ENCODE measurements at regions not wholly inside any gene's neighbourhood (a gene's known extent, or its start where the extent isn't known, plus 50 kb on each side); places are given as distances from the start of the nearest gene placed in this dataset.

DNA sequence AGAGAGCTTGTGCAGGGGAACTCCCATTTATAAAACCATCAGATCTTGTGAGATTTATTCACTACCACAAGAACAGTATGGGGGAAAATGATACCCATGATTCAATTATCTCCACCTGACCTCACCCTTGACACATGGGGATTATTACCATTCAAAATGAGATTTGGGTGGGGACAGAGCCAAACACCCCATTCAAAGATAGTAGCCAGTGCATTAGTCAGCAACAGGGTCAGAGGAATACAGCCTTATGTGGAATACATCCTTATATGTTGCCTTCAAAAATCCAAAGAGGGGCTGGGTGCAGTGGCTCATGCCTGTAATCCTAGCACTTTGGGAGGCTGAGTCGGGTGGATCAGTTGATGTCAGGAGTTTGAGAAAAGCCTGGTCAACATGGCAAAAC lies 563.2 kb downstream of the CCDC171 start:
- TF ChIP-seq, protein P1, sequence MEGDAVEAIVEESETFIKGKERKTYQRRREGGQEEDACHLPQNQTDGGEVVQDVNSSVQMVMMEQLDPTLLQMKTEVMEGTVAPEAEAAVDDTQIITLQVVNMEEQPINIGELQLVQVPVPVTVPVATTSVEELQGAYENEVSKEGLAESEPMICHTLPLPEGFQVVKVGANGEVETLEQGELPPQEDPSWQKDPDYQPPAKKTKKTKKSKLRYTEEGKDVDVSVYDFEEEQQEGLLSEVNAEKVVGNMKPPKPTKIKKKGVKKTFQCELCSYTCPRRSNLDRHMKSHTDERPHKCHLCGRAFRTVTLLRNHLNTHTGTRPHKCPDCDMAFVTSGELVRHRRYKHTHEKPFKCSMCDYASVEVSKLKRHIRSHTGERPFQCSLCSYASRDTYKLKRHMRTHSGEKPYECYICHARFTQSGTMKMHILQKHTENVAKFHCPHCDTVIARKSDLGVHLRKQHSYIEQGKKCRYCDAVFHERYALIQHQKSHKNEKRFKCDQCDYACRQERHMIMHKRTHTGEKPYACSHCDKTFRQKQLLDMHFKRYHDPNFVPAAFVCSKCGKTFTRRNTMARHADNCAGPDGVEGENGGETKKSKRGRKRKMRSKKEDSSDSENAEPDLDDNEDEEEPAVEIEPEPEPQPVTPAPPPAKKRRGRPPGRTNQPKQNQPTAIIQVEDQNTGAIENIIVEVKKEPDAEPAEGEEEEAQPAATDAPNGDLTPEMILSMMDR (IDR thresholded peaks at IDR 0.05) = no peak
- intact Hi-C loops (cut with DNase I, micrococcal nuclease) = no loop called here
- no peak for ATAC-seq
- H3K36me3 ChIP-seq (ENCODE audit: low read depth) = no peaks in the 10 kb centered on the region
- no peaks in the 10 kb centered on the region for H3K9me3 ChIP-seq
- no peak for DNase-seq
- no peaks in the 10 kb centered on the region for H3K4me1 ChIP-seq (ENCODE audit: low read depth)
- H3K4me3 ChIP-seq = no peak overlapping the region

DNA sequence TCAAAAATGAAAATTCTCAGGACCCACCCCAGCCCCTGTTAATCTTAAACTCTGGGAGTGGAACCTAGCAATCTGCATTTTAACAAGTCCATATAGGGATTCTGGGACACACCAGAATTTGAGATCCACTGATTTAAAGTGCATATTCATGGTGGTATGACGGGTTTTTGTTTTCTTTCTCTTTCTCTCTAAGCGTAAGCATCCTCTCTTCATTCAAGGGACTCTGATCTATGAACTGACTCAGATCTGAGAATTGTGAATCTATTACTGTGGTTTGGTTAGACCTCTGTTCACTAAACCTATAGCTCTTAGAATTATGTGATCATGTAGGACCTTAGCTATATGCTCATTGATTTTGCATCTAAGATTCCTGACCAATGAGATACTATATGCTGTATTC lies 565.2 kb downstream of the CCDC171 start:
- intact Hi-C loops (cut with DNase I, micrococcal nuclease) = no loop called here
- ATAC-seq = no peak
- Histone ChIP-seq H3K36me3 (ENCODE audit: low read depth) (no peaks in the 10 kb centered on the region), H3K4me3 (no peak overlapping the region), H3K4me1 (ENCODE audit: low read depth) (no peaks in the 10 kb centered on the region), H3K9me3 (no peaks in the 10 kb centered on the region)
- DNase-seq = no peak
- TF ChIP-seq, protein P1 (IDR thresholded peaks at IDR 0.05) = no peak

DNA sequence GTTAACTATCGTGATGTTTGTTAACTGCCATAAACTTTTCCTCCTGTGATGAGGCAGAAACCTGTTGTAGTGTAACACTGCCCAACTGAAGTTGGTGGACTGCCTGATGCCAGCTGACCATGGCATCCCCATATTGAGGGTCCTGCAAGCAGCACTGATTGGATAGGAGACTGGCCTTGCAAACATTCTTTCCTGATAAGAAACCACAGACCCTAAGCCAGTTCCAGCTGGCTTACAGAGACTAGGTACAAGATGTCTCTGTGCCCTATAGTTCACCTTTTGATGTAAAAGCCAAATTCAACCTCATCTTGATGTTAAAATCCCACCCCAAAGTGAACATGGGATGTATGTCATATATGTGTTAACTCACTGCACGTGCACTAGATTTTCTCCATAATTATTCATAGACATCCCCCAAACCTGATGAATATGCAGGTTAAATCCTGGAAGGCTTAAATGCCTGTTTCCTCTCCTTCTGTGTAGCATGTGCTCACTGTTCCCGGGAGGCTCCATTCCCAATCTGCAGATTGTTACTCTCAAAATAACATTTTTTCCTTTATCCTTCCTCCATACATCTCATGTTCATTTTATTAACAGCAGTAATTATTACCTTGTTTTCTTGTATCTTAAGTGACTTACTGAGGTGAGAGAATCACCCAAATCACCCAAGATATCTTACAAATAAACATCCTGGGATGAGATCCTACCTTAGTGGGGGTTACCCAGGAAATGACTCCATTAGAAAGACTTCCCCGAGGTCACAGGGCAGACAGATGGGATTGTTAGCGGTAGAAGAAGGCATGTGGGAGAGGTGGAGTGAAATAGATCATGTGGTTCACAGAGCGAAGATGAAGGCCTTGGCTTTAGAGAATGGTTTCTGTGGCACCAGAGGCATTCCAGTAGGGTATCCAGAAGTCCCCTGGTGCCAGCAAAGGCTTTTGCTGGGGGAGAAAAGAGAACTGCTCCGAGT lies 566.7 kb downstream of the CCDC171 start:
- TF ChIP-seq, protein P1 (IDR thresholded peaks at IDR 0.05) = no peak
- DNase-seq (no peak), ATAC-seq (no peak)
- no peaks in the 10 kb centered on the region for H3K4me1 ChIP-seq (ENCODE audit: low read depth)
- no peaks in the 10 kb centered on the region for H3K36me3 ChIP-seq (ENCODE audit: low read depth)
- H3K9me3 ChIP-seq = no peaks in the 10 kb centered on the region
- H3K4me3 ChIP-seq = no peak overlapping the region
- intact Hi-C loops (cut with DNase I, micrococcal nuclease) = no loop called here

DNA sequence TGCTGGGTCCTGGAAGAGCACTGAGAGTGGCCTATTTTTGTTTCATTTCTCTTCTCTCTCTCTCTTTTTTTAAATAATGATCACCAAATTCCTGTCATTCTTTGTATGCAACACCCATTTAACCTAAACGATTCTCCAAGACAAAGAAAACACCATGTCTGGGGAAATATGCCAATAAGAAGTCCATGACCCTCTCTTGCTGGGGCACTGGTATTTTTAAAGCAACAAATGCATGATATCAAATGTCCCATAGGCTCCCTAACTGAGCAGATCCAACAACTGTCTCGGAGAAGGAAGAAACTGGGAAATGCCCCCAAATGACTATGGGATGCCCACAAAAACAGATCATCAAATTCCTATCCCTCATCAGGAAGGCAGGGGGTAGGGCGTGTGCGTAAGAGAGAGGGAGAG lies 567.4 kb downstream of the CCDC171 start:
- H3K4me1 ChIP-seq (ENCODE audit: low read depth) = no peaks in the 10 kb centered on the region
- H3K4me3 ChIP-seq = no peak overlapping the region
- TF ChIP-seq, protein P1 (IDR thresholded peaks at IDR 0.05) = no peak
- no peak for ATAC-seq
- no peaks in the 10 kb centered on the region for H3K36me3 ChIP-seq (ENCODE audit: low read depth)
- intact Hi-C loops (cut with DNase I, micrococcal nuclease) = no loop called here
- H3K9me3 ChIP-seq = no peaks in the 10 kb centered on the region
- no peak for DNase-seq

DNA sequence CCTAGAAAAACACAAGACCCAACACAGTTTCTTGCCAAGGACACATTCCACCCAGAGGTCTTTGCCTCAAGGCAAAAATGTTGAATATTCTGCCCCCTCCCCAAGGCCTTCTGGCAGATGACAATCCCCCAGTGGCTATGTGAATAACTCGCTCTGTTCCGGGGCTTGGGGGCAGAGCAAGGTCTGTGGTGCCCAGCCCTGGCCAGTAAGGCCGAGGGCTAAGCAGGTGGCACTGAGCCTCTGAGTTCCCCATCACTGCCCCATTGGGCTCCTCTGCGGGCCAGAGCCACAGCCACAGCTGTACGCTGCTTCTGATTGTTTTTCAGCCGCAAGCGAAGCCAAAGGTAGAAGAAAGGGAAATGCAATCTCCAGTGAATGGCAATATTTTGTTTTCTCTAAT lies 567.9 kb downstream of the CCDC171 start:
- TF ChIP-seq, protein P1 (IDR thresholded peaks at IDR 0.05) = no peak
- Histone ChIP-seq H3K4me1 (ENCODE audit: low read depth) (no peaks in the 10 kb centered on the region), H3K4me3 (no peak overlapping the region), H3K36me3 (ENCODE audit: low read depth) (no peaks in the 10 kb centered on the region), H3K9me3 (no peaks in the 10 kb centered on the region)
- intact Hi-C loops (cut with DNase I, micrococcal nuclease) = no loop called here
- DNase-seq (no peak), ATAC-seq (no peak)

Data from mucosa of descending colon (tissue), 3 donors.